ENCODE measurements at regions not wholly inside any gene's neighbourhood (a gene's known extent, or its start where the extent isn't known, plus 50 kb on each side); places are given as distances from the start of the nearest gene placed in this dataset.

GRCh38 chr9:134492721-134493460, 148.7 kb upstream of the COL5A1 start:
- H3K27ac Mint-ChIP-seq, result peak overlapping the region; percentile 94

GRCh38 chr9:134493461-134494272, 147.9 kb upstream of the COL5A1 start:
- no peaks in the 10 kb centered on the region for H4K20me1 ChIP-seq (ENCODE audit: low read depth)
- no peak for TF ChIP-seq EZH2 (IDR thresholded peaks at IDR 0.05)
- H3K27me3 ChIP-seq, result no peaks in the 10 kb centered on the region
- Mint-ChIP-seq H3K4me3 (no peak overlapping the region), H3K36me3 (no peaks in the 10 kb centered on the region), H3K27ac (no peak overlapping the region), H3K27me3 (ENCODE audit: insufficient read depth, low read depth) (peaks cover 7% of the 10 kb centered on the region), H3K4me1 (peaks cover 35% of the 10 kb centered on the region), H3K9me3 (no peaks in the 10 kb centered on the region)
- no peaks in the 10 kb centered on the region for H3K36me3 ChIP-seq
- no peak overlapping the region for H3K4me3 ChIP-seq
- DNase-seq (ENCODE audit: low spot score), result no peak
- no peak overlapping the region for H3K27ac ChIP-seq
- peaks cover 6% of the 10 kb centered on the region for H3K4me1 ChIP-seq
- H3K9ac ChIP-seq, result no peak overlapping the region
- H3K9me3 ChIP-seq (ENCODE audit: low read depth), result no peaks in the 10 kb centered on the region
- H2AFZ ChIP-seq (replicated peaks), result no peak overlapping the region
- no peaks in the 10 kb centered on the region for H3F3A ChIP-seq (ENCODE audit: low read depth)
- H3K4me2 ChIP-seq, result no peak overlapping the region
- H3K79me2 ChIP-seq (ENCODE audit: low read depth), result no peaks in the 10 kb centered on the region

More at GRCh38 chr9:134492721-134493460, 148.7 kb upstream of the COL5A1 start:
- Mint-ChIP-seq H3K27me3 (ENCODE audit: insufficient read depth, low read depth) (peaks cover 7% of the 10 kb centered on the region), H3K4me1 (peaks cover 29% of the 10 kb centered on the region), H3K36me3 (no peaks in the 10 kb centered on the region), H3K4me3 (peak overlapping the region; percentile 25), H3K9me3 (no peaks in the 10 kb centered on the region)
- no peak overlapping the region for H3K4me3 ChIP-seq
- TF ChIP-seq, protein P1, sequence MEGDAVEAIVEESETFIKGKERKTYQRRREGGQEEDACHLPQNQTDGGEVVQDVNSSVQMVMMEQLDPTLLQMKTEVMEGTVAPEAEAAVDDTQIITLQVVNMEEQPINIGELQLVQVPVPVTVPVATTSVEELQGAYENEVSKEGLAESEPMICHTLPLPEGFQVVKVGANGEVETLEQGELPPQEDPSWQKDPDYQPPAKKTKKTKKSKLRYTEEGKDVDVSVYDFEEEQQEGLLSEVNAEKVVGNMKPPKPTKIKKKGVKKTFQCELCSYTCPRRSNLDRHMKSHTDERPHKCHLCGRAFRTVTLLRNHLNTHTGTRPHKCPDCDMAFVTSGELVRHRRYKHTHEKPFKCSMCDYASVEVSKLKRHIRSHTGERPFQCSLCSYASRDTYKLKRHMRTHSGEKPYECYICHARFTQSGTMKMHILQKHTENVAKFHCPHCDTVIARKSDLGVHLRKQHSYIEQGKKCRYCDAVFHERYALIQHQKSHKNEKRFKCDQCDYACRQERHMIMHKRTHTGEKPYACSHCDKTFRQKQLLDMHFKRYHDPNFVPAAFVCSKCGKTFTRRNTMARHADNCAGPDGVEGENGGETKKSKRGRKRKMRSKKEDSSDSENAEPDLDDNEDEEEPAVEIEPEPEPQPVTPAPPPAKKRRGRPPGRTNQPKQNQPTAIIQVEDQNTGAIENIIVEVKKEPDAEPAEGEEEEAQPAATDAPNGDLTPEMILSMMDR (IDR thresholded peaks at IDR 0.05), result no peak
- TF ChIP-seq EZH2phosphoT487 (IDR thresholded peaks at IDR 0.05), result no peak
- no peak overlapping the region for H3K27ac ChIP-seq
- no peak overlapping the region for H2AFZ ChIP-seq (replicated peaks)
- H3K4me2 ChIP-seq, result peak overlapping the region; percentile 27
- no peaks in the 10 kb centered on the region for H3F3A ChIP-seq (ENCODE audit: low read depth)
- H3K9me3 ChIP-seq (ENCODE audit: low read depth), result no peaks in the 10 kb centered on the region
- H4K20me1 ChIP-seq (ENCODE audit: low read depth), result no peaks in the 10 kb centered on the region
- H3K9ac ChIP-seq, result no peak overlapping the region
- H3K27me3 ChIP-seq, result no peaks in the 10 kb centered on the region
- H3K4me1 ChIP-seq, result peaks cover 6% of the 10 kb centered on the region
- no peaks in the 10 kb centered on the region for H3K79me2 ChIP-seq (ENCODE audit: low read depth)
- DNase-seq (ENCODE audit: low spot score), result no peak
- no peaks in the 10 kb centered on the region for H3K36me3 ChIP-seq

- Mint-ChIP-seq H3K27me3 (ENCODE audit: insufficient read depth, low read depth) (peaks cover 7% of the 10 kb centered on the region), H3K9me3 (no peaks in the 10 kb centered on the region), H3K27ac (no peak overlapping the region), H3K4me1 (peaks cover 33% of the 10 kb centered on the region), H3K4me3 (no peak overlapping the region), H3K36me3 (no peaks in the 10 kb centered on the region)
- Histone ChIP-seq H3K4me3 (no peak overlapping the region), H3K9ac (no peak overlapping the region), H3K27me3 (no peaks in the 10 kb centered on the region), H3K9me3 (ENCODE audit: low read depth) (no peaks in the 10 kb centered on the region), H3K79me2 (ENCODE audit: low read depth) (no peaks in the 10 kb centered on the region), H3F3A (ENCODE audit: low read depth) (no peaks in the 10 kb centered on the region), H3K36me3 (no peaks in the 10 kb centered on the region), H3K4me1 (peaks cover 6% of the 10 kb centered on the region), H3K27ac (no peak overlapping the region), H3K4me2 (no peak overlapping the region), H4K20me1 (ENCODE audit: low read depth) (no peaks in the 10 kb centered on the region), H2AFZ (replicated peaks) (no peak overlapping the region)
- TF ChIP-seq EZH2 (IDR thresholded peaks at IDR 0.05), result no peak
- TF ChIP-seq, protein P1 (IDR thresholded peaks at IDR 0.05), result no peak
- no peak for TF ChIP-seq EZH2phosphoT487 (IDR thresholded peaks at IDR 0.05)
- no peak for DNase-seq (ENCODE audit: low spot score)
Measured at GRCh38 chr9:134494273-134494815, 147.3 kb upstream of the COL5A1 start.
